Esophagus muscularis mucosa (tissue), 4 donors: ENCODE measurements at regions not wholly inside any gene's neighbourhood (a gene's known extent, or its start where the extent isn't known, plus 50 kb on each side); places are given as distances from the start of the nearest gene placed in this dataset.
A peak's percentile ranks its signal among the peaks of the same experiment; 100 is the strongest.

ENCODE experiments used
- DNase-seq: peaks from one replicate; pipeline ENCODE4 v3.0.0-alpha.2; 2017; ENCODE audit errors: extremely low spot score
- H3K27ac ChIP-seq, 4 donors: fragments of 200-600 bp; sonication (generic); replicated peaks in 1 of 4; 1 replicate in 3 of 4; 2 replicates in 1 of 4; pipeline ENCODE4 v1.5.1; 2016 to 2019; ENCODE audit warnings: mild to moderate bottlenecking in 1 of 4
- H3K27me3 ChIP-seq, 4 donors: fragments of 200-600 bp; sonication (generic); one replicate each; pipeline versions ENCODE4 v1.5.1 to v1.6.0; 2016 to 2019
- H3K36me3 ChIP-seq, 4 donors: fragments of 200-600 bp; sonication (generic); one replicate each; pipeline ENCODE4 v1.5.1; 2016 to 2019
- H3K4me1 ChIP-seq, 4 donors: fragments of 200-600 bp; sonication (generic); one replicate each; pipeline ENCODE4 v1.5.1; 2016 to 2019
- H3K4me3 ChIP-seq, 4 donors: fragments of 200-600 bp; sonication (generic); 1 replicate in 2 of 4; 2 replicates in 2 of 4; pipeline ENCODE4 v1.5.1; 2016 to 2019; ENCODE audit warnings: mild to moderate bottlenecking in 4 of 4, moderate library complexity in 1 of 4
- H3K9me3 ChIP-seq, 4 donors: fragments of 200-600 bp; sonication (generic); 1 replicate in 3 of 4; 2 replicates in 1 of 4; pipeline ENCODE4 v1.5.1; 2016 to 2019
- CTCF ChIP-seq, 3 experiments: fragments of 200-600 bp in 2 of 3; fragments of 450-650 bp in 1 of 3; sonication (generic) in 2 of 3; IDR thresholded peaks; one replicate each; pipeline ENCODE4 v1.5.1; 2017 to 2019; ENCODE audit warnings: antibody characterized with exemption in 3 of 3, mild to moderate bottlenecking in 2 of 3, moderate library complexity in 1 of 3
- EP300 ChIP-seq: sonication (generic); formaldehyde crosslinking; IDR thresholded peaks from one replicate; pipeline ENCODE4 v1.6.1; 2017; ENCODE audit warnings: antibody characterized with exemption
- POLR2A ChIP-seq: fragments of 450-650 bp; IDR thresholded peaks from one replicate; pipeline ENCODE4 v1.6.1; 2017; ENCODE audit warnings: antibody characterized with exemption, moderate library complexity, mild to moderate bottlenecking, low read depth
- POLR2AphosphoS5 ChIP-seq, 2 donors: sonication (generic); formaldehyde crosslinking; IDR thresholded peaks; one replicate each; pipeline ENCODE4 v1.6.1; 2017; ENCODE audit warnings: antibody characterized with exemption in 2 of 2
- WGBS: methylation state at CpG from one replicate; pipeline ENCODE4 v1.1.5; 2018; 5-methylcytosine and 5-hydroxymethylcytosine counted together
- intact Hi-C: fragments of 100-400 bp; cut with DNase I; formaldehyde crosslinking; loops from one replicate; pipeline ENCODE4 v1.15.1; 2023

- Histone ChIP-seq H3K4me3 (peak overlapping the region in 3 of 4 donors; percentile 3 to 17 (median 3)), H3K4me1 (peaks cover 43 to 55% (median 51%) of the 10 kb centered on the region in 4 donors), H3K27ac (peak overlapping the region; percentile 63 to 76 (median 70)), H3K36me3 (no peaks in the 10 kb centered on the region), H3K27me3 (no peaks in the 10 kb centered on the region), H3K9me3 (no peaks in the 10 kb centered on the region)
- intact Hi-C loops: loop anchor here (10.0 kb wide), 2 partner anchors 313 to 483 kb away; no protein-coding TSS in a partner anchor
- no peak for TF ChIP-seq POLR2AphosphoS5 (IDR thresholded peaks at IDR 0.05)
- no peak for TF ChIP-seq EP300
- no peak for TF ChIP-seq POLR2A
- no peak for TF ChIP-seq CTCF (IDR thresholded peaks at IDR 0.05)
- WGBS: 28% methylated on average over 8 of the region's 8 CpGs
- no peak for DNase-seq
Observed at GRCh38 chr11:122207505-122207904, 91.5 kb upstream of the BLID start.

DNA sequence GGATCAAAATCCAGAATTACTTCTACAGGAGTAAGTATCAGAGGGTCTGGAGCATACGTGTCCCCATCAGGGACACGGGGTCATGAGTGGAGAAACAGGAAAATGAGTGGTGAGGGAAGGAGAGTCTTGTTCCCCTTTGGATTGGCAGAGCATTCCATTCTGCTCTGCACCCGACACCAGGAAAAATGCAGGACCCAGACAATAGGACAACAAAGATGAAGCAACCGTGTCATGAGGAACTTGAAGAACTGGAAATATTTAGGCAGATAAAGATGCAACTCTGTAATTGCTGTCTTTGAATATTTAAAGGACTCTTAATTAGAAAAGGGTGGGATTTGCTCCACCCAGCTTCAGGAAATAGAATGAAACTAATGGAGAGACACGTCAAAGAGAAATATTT lies 89.0 kb upstream of the BLID start:
- H3K4me1 ChIP-seq: peaks cover 36 to 69% (median 63%) of the 10 kb centered on the region in 4 donors
- peak overlapping the region in 2 of 4 donors; percentile 27 for H3K27ac ChIP-seq

GRCh38 chr11:122204206-122204605 lies 88.2 kb upstream of the BLID start:
- no peaks in the 10 kb centered on the region for H3K36me3 ChIP-seq
- H3K4me3 ChIP-seq: no peak overlapping the region
- no peak for TF ChIP-seq CTCF (IDR thresholded peaks at IDR 0.05)
- no peak for TF ChIP-seq POLR2AphosphoS5 (IDR thresholded peaks at IDR 0.05)
- no peak for TF ChIP-seq POLR2A
- TF ChIP-seq EP300: no peak
- H3K9me3 ChIP-seq: no peaks in the 10 kb centered on the region
- DNase-seq: no peak
- H3K27ac ChIP-seq: no peak overlapping the region
- WGBS: 70% methylated on average over 5 of the region's 5 CpGs
- H3K27me3 ChIP-seq: no peaks in the 10 kb centered on the region
- peaks cover 28 to 68% (median 61%) of the 10 kb centered on the region in 4 donors for H3K4me1 ChIP-seq
- intact Hi-C loops: loop anchor here (5.0 to 10.0 kb wide), 6 partner anchors 57 to 547 kb away; no protein-coding TSS in a partner anchor

More for the DNA sequence above, 89.0 kb upstream of the BLID start:
- no peak overlapping the region for H3K4me3 ChIP-seq
- H3K27me3 ChIP-seq: no peaks in the 10 kb centered on the region
- no peak for TF ChIP-seq EP300
- no peak for TF ChIP-seq POLR2A
- no peak for TF ChIP-seq CTCF (IDR thresholded peaks at IDR 0.05)
- no peak for TF ChIP-seq POLR2AphosphoS5 (IDR thresholded peaks at IDR 0.05)
- H3K9me3 ChIP-seq: no peaks in the 10 kb centered on the region
- no peak for DNase-seq
- H3K36me3 ChIP-seq: no peaks in the 10 kb centered on the region
- WGBS: 60% methylated on average over 5 of the region's 5 CpGs
- intact Hi-C loops: loop anchor here (10.0 kb wide), 2 partner anchors 310 to 480 kb away; no protein-coding TSS in a partner anchor

DNA sequence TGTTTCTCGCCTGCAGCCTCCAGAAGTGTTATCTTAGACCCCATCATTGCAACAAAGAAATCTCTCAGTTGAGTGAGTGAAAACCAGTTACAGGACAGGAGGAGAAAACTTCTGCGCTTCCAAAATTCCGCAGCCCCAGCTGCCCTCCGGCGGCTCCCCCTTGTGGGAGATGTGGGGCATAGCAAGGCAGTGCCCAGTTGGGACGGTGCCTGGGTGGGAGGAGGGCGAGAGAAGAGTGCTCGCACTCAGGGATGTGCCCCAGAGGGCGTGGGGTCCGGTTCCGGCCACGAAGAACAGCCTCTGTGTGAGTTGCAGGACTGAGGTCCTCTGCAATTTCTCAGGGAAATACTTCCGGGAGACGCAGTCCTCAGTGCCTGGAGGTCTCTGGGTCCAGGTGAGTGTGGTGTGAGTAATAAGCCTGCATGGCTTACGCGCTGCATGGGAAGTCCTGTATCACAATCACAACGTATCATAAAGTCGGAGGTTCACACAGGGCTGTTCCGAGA lies 87.0 kb upstream of the BLID start:
- Histone ChIP-seq H3K9me3 (no peaks in the 10 kb centered on the region), H3K36me3 (no peaks in the 10 kb centered on the region), H3K27ac (peak overlapping the region; percentile 77 to 82 (median 78)), H3K27me3 (no peaks in the 10 kb centered on the region), H3K4me1 (peaks cover 18 to 63% (median 55%) of the 10 kb centered on the region in 4 donors), H3K4me3 (peak overlapping the region; percentile 46 to 60 (median 56))
- 16% methylated on average over 19 of the region's 19 CpGs for WGBS
- peak; percentile 94 for DNase-seq
- intact Hi-C loops: loop anchor here (5.0 to 10.0 kb wide), 6 partner anchors 56 to 546 kb away; no protein-coding TSS in a partner anchor
- TF ChIP-seq EP300: no peak
- no peak for TF ChIP-seq POLR2A
- peak in 2 of 3 experiments; percentile 98 for TF ChIP-seq CTCF (IDR thresholded peaks at IDR 0.05)
- TF ChIP-seq POLR2AphosphoS5 (IDR thresholded peaks at IDR 0.05): peak; percentile 69 to 73
